Stomach (tissue), 8 donors: ENCODE measurements at regions not wholly inside any gene's neighbourhood (a gene's known extent, or its start where the extent isn't known, plus 50 kb on each side); places are given as distances from the start of the nearest gene placed in this dataset.

Source experiments
- DNase-seq, 2 donors: peaks; one replicate each; pipeline versions ENCODE4 v3.0.0 to v3.0.0-alpha.2; 2013 to 2019
- H3K27ac ChIP-seq, 5 donors: fragments of 200-600 bp in 4 of 5; sonication (generic) in 4 of 5; one replicate each; pipeline ENCODE4 v1.5.1; 2013 to 2019; ENCODE audit warnings: mild to moderate bottlenecking in 1 of 5, moderate library complexity in 1 of 5
- H3K27me3 ChIP-seq, 3 donors: fragments of 200-600 bp; sonication (generic); one replicate each; pipeline ENCODE4 v1.5.1; 2017 to 2019; ENCODE audit warnings: mixed run types in 1 of 3
- H3K36me3 ChIP-seq, 4 donors: fragments of 200-600 bp; sonication (generic); 1 replicate in 3 of 4; 2 replicates in 1 of 4; pipeline ENCODE4 v1.5.1; 2016 to 2019
- H3K4me1 ChIP-seq, 4 donors: fragments of 200-600 bp; sonication (generic); one replicate each; pipeline ENCODE4 v1.5.1; 2016 to 2019
- H3K4me3 ChIP-seq, 4 donors: fragments of 200-600 bp; sonication (generic) in 3 of 4; one replicate each; pipeline ENCODE4 v1.5.1; 2016 to 2019; ENCODE audit warnings: mild to moderate bottlenecking in 1 of 4
- H3K9me3 ChIP-seq, 4 donors: fragments of 200-600 bp; sonication (generic); one replicate each; pipeline ENCODE4 v1.5.1; 2016 to 2019
- EP300 ChIP-seq: sonication (generic); formaldehyde crosslinking; IDR thresholded peaks from one replicate; pipeline ENCODE4 v1.6.1; 2017; ENCODE audit warnings: antibody characterized with exemption
- POLR2A ChIP-seq, 4 donors: fragments of 450-650 bp; IDR thresholded peaks; one replicate each; pipeline ENCODE4 v1.6.1; 2016; ENCODE audit warnings: antibody characterized with exemption in 4 of 4, control low read depth in 2 of 4, mild to moderate bottlenecking in 1 of 4, moderate library complexity in 1 of 4
- POLR2AphosphoS5 ChIP-seq, 3 donors: sonication (generic); formaldehyde crosslinking; IDR thresholded peaks; one replicate each; pipeline ENCODE4 v1.6.1; 2016; ENCODE audit warnings: antibody characterized with exemption in 3 of 3
- WGBS, 5 donors: extraction: QIAGEN DNeasy Blood & Tissue Kit in 3 of 5; methylation state at CpG; one replicate each; pipeline versions ENCODE4 v1.1.5 to v1.1.7; 2013 to 2018; 5-methylcytosine and 5-hydroxymethylcytosine counted together
- intact Hi-C: fragments of 100-400 bp; cut with DNase I; formaldehyde crosslinking; loops from one replicate; pipeline ENCODE4 v1.15.1; 2023; ENCODE audit warnings: low total_unique reads
- TF ChIP-seq, protein P1 (sequence below), 7 experiments: fragments of 450-650 bp in 4 of 7; fragments of 200-600 bp in 3 of 7; sonication (generic) in 3 of 7; IDR thresholded peaks; one replicate each; pipeline ENCODE4 v1.5.1; 2016 to 2019; ENCODE audit warnings: antibody characterized with exemption in 7 of 7, control low read depth in 2 of 7, mild to moderate bottlenecking in 1 of 7
- donor health status: healthy with polysubstance abuse.
- donor health status: Bipolar disorder and iron deficiency.
- donor health status: healthy.

DNA sequence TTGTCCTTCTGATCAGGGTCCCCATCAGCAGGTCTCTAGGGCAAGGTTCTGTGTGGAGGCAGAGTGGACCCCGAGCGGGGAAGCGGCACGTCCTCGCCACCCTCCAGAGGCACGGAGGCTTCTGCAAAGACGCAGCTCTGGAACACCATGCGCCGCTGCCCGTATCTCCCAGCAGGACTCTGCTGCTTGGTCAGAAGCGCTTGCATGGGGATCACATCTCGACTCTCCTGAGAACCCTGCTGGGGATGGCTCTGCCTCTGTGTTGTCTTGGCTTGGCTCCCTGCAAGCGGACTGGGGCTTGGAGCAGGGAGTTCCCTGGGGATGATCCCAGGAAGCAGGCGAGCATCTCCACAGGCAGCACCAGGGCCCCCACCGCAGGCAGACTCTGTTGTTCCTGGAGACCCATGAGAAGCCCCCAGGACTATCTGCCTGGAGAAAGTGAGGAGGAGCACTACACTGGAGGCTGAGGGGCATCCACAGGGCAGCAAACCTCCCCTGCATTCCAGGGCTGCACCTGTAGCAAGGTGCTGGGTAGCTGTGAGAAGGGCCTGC lies 520.5 kb downstream of the GLRX3 start:
- intact Hi-C loops, result no loop called here
- DNase-seq, result no peak
- no peaks in the 10 kb centered on the region for H3K36me3 ChIP-seq
- no peaks in the 10 kb centered on the region for H3K4me1 ChIP-seq
- H3K27ac ChIP-seq, result no peak overlapping the region
- 65 to 86% (median 79%) methylated on average over 9 to 15 of the region's 15 CpGs for WGBS, 5 donors
- no peak for TF ChIP-seq POLR2AphosphoS5 (IDR thresholded peaks at IDR 0.05)
- TF ChIP-seq EP300, result no peak
- H3K27me3 ChIP-seq, result no peaks in the 10 kb centered on the region
- H3K4me3 ChIP-seq, result no peak overlapping the region
- H3K9me3 ChIP-seq, result peaks cover 0 to 8% (median 0%) of the 10 kb centered on the region in 4 donors

DNA sequence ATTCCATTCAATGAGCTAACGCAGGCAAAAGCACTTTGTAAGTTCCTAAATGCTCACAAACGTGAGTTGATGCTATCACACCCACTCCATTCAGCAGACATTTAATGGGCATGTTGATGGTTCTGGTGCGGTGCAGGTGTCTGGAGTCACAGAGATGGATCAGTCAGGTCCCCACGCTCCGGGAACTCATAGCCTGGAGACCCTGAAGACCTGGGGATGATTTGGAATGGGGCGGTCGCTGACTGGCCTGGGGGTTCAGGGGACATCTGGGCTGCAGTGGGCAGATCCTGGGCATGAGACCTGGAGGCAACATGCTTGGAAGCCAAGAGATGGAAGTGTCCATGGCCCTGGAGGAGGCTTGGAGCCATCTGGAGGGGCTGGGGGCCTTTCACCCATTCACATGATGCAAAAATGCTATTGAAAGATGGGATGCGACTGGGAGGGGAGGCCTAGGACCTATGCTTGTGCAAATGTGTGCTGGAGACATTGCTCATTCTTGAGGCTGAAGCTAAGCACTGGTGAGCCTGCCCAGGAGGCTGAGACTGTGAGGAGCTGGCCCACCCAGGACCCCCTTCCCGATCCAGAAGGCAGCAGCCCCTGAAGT lies 522.6 kb downstream of the GLRX3 start:
- DNase-seq, result no peak
- Histone ChIP-seq H3K9me3 (no peaks in the 10 kb centered on the region), H3K4me1 (no peaks in the 10 kb centered on the region), H3K27me3 (no peaks in the 10 kb centered on the region), H3K27ac (no peak overlapping the region), H3K4me3 (no peak overlapping the region), H3K36me3 (no peaks in the 10 kb centered on the region)
- 81 to 87% (median 83%) methylated on average over 9 of the region's 9 CpGs for WGBS, 5 donors
- intact Hi-C loops, result no loop called here
- TF ChIP-seq EP300 (no peak), POLR2A (IDR thresholded peaks at IDR 0.05) (no peak), POLR2AphosphoS5 (IDR thresholded peaks at IDR 0.05) (no peak)
- TF ChIP-seq, protein P1, sequence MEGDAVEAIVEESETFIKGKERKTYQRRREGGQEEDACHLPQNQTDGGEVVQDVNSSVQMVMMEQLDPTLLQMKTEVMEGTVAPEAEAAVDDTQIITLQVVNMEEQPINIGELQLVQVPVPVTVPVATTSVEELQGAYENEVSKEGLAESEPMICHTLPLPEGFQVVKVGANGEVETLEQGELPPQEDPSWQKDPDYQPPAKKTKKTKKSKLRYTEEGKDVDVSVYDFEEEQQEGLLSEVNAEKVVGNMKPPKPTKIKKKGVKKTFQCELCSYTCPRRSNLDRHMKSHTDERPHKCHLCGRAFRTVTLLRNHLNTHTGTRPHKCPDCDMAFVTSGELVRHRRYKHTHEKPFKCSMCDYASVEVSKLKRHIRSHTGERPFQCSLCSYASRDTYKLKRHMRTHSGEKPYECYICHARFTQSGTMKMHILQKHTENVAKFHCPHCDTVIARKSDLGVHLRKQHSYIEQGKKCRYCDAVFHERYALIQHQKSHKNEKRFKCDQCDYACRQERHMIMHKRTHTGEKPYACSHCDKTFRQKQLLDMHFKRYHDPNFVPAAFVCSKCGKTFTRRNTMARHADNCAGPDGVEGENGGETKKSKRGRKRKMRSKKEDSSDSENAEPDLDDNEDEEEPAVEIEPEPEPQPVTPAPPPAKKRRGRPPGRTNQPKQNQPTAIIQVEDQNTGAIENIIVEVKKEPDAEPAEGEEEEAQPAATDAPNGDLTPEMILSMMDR (IDR thresholded peaks at IDR 0.05), result no peak

DNA sequence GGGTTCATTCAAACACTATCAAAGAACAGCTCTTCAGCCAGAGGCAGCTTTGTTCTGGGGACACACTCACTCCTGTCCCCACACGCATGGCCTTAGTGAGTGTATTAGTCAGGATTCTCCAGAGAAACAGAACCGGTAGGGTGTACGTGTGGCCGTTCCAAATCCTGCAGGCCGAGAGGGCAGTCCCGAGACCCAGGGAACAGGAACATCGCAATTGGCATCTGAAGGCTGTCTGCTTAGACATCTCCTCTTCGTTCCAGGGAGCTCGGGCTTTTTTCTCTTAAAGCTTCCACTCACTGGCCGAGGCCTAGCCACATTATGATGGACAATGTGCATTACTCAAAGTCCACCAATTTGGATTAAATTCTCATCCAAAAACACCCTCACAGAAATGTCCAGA lies 523.3 kb downstream of the GLRX3 start:
- WGBS, 5 donors, result 87 to 95% (median 87%) methylated on average over 10 of the region's 10 CpGs
- Histone ChIP-seq H3K9me3 (no peaks in the 10 kb centered on the region), H3K27me3 (no peaks in the 10 kb centered on the region), H3K36me3 (no peaks in the 10 kb centered on the region), H3K4me1 (no peaks in the 10 kb centered on the region), H3K4me3 (no peak overlapping the region), H3K27ac (no peak overlapping the region)
- intact Hi-C loops, result no loop called here
- no peak for DNase-seq
- no peak for TF ChIP-seq POLR2A (IDR thresholded peaks at IDR 0.05)
- TF ChIP-seq POLR2AphosphoS5 (IDR thresholded peaks at IDR 0.05), result no peak
- TF ChIP-seq EP300, result no peak
- TF ChIP-seq, protein P1 (IDR thresholded peaks at IDR 0.05), result no peak

DNA sequence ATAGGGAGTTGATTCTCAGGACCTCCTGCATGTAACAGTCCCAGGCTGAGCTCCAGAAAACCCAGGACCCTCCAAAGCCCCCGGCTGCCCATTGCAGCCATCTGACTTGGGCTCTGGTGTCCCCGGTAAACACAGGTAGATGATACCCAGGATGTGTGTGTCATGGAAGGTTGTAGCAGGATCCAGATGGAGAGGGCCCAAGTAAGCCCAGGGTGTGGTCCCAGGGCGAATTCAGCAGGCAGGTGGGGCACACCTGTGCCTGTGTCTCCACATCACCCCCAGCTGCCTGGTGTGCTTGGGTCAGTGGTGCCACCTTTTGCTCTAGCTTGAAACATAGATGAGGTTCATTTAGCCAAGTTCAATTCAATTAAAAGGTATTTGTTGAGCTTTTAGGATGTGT lies 524.1 kb downstream of the GLRX3 start:
- H3K27ac ChIP-seq, result no peak overlapping the region
- no peaks in the 10 kb centered on the region for H3K36me3 ChIP-seq
- 67 to 79% (median 71%) methylated on average over 2 to 3 of the region's 3 CpGs for WGBS, 5 donors
- no peak for DNase-seq
- TF ChIP-seq, protein P1 (IDR thresholded peaks at IDR 0.05), result no peak
- TF ChIP-seq POLR2A (IDR thresholded peaks at IDR 0.05) (no peak), POLR2AphosphoS5 (IDR thresholded peaks at IDR 0.05) (no peak), EP300 (no peak)
- no peaks in the 10 kb centered on the region for H3K9me3 ChIP-seq
- H3K4me1 ChIP-seq, result no peaks in the 10 kb centered on the region
- intact Hi-C loops, result no loop called here
- no peaks in the 10 kb centered on the region for H3K27me3 ChIP-seq
- H3K4me3 ChIP-seq, result no peak overlapping the region

DNA sequence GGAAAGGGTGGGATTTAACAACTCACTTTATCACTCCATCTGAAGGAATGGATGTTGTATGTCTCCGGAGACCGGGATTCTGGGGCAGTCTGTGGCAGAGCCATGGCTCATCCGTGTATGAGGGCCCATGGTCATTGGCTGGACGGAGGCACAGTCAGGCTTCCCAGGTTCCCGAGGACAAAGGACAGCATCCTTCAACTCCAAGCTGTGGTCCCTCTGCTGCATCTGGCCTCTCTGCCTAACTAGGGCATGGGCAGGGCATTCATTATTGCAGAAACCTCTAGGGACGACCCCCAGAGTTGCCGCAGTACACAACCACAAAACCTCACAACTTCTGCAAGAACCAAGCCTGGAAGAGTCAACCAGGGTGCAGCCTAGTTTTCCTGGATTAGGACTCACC lies 525.2 kb downstream of the GLRX3 start:
- no peaks in the 10 kb centered on the region for H3K27me3 ChIP-seq
- DNase-seq, result no peak
- H3K4me3 ChIP-seq, result no peak overlapping the region
- 77 to 94% (median 86%) methylated on average over 6 to 7 of the region's 7 CpGs for WGBS, 5 donors
- no peak overlapping the region for H3K27ac ChIP-seq
- H3K4me1 ChIP-seq, result no peaks in the 10 kb centered on the region
- no peak for TF ChIP-seq POLR2A (IDR thresholded peaks at IDR 0.05)
- TF ChIP-seq, protein P1 (IDR thresholded peaks at IDR 0.05), result no peak
- TF ChIP-seq EP300, result no peak
- TF ChIP-seq POLR2AphosphoS5 (IDR thresholded peaks at IDR 0.05), result no peak
- no peaks in the 10 kb centered on the region for H3K36me3 ChIP-seq
- intact Hi-C loops, result no loop called here
- H3K9me3 ChIP-seq, result no peaks in the 10 kb centered on the region
